ENCODE measurements at regions not wholly inside any gene's neighbourhood (a gene's known extent, or its start where the extent isn't known, plus 50 kb on each side); places are given as distances from the start of the nearest gene placed in this dataset.

- Histone ChIP-seq H2AFZ (ENCODE audit: low read length, unreplicated experiment) (no peak overlapping the region), H3K36me3 (ENCODE audit: insufficient read depth, low read length) (no peaks in the 10 kb centered on the region), H3K4me1 (ENCODE audit: control insufficient read depth, insufficient read depth, low read length, unreplicated experiment) (no peaks in the 10 kb centered on the region), H3K27ac (ENCODE audit: low read depth, low read length) (no peak overlapping the region), H3K27me3 (ENCODE audit: insufficient read depth, low read length) (no peaks in the 10 kb centered on the region), H3K79me2 (ENCODE audit: control insufficient read depth, insufficient read depth, low read length, unreplicated experiment) (no peaks in the 10 kb centered on the region), H3K4me3 (ENCODE audit: low read depth, low read length) (no peak overlapping the region)
These were observed 437.7 kb downstream of the OMA1 start for GRCh38 chr1:58108783-58109182.

GRCh38 chr1:58107943-58108342 lies 438.6 kb downstream of the OMA1 start:
- no peaks in the 10 kb centered on the region for H3K27me3 ChIP-seq (ENCODE audit: insufficient read depth, low read length)
- H3K79me2 ChIP-seq (ENCODE audit: control insufficient read depth, insufficient read depth, low read length, unreplicated experiment) = no peaks in the 10 kb centered on the region
- H3K27ac ChIP-seq (ENCODE audit: low read depth, low read length) = no peak overlapping the region
- H2AFZ ChIP-seq (ENCODE audit: low read length, unreplicated experiment) = no peak overlapping the region
- no peaks in the 10 kb centered on the region for H3K4me1 ChIP-seq (ENCODE audit: control insufficient read depth, insufficient read depth, low read length, unreplicated experiment)
- no peaks in the 10 kb centered on the region for H3K36me3 ChIP-seq (ENCODE audit: insufficient read depth, low read length)
- no peak overlapping the region for H3K4me3 ChIP-seq (ENCODE audit: low read depth, low read length)

- no peaks in the 10 kb centered on the region for H3K4me1 ChIP-seq (ENCODE audit: control insufficient read depth, insufficient read depth, low read length, unreplicated experiment)
These were observed 441.6 kb downstream of the OMA1 start for GRCh38 chr1:58104960-58105359.

GRCh38 chr1:58096714-58097113 lies 449.8 kb downstream of the OMA1 start:
- no peak overlapping the region for H2AFZ ChIP-seq (ENCODE audit: low read length, unreplicated experiment)

More at GRCh38 chr1:58104960-58105359, 441.6 kb downstream of the OMA1 start:
- Histone ChIP-seq H2AFZ (ENCODE audit: low read length, unreplicated experiment) (no peak overlapping the region), H3K79me2 (ENCODE audit: control insufficient read depth, insufficient read depth, low read length, unreplicated experiment) (no peaks in the 10 kb centered on the region), H3K36me3 (ENCODE audit: insufficient read depth, low read length) (no peaks in the 10 kb centered on the region), H3K27ac (ENCODE audit: low read depth, low read length) (no peak overlapping the region), H3K4me3 (ENCODE audit: low read depth, low read length) (no peak overlapping the region), H3K27me3 (ENCODE audit: insufficient read depth, low read length) (no peaks in the 10 kb centered on the region)

GRCh38 chr1:58095183-58095582 lies 451.3 kb downstream of the OMA1 start:
- Histone ChIP-seq H2AFZ (ENCODE audit: low read length, unreplicated experiment) (no peak overlapping the region), H3K27me3 (ENCODE audit: insufficient read depth, low read length) (no peaks in the 10 kb centered on the region), H3K4me3 (ENCODE audit: low read depth, low read length) (no peak overlapping the region), H3K36me3 (ENCODE audit: insufficient read depth, low read length) (no peaks in the 10 kb centered on the region), H3K79me2 (ENCODE audit: control insufficient read depth, insufficient read depth, low read length, unreplicated experiment) (no peaks in the 10 kb centered on the region), H3K4me1 (ENCODE audit: control insufficient read depth, insufficient read depth, low read length, unreplicated experiment) (no peaks in the 10 kb centered on the region), H3K27ac (ENCODE audit: low read depth, low read length) (no peak overlapping the region)

More at GRCh38 chr1:58096714-58097113, 449.8 kb downstream of the OMA1 start:
- H3K79me2 ChIP-seq (ENCODE audit: control insufficient read depth, insufficient read depth, low read length, unreplicated experiment) = no peaks in the 10 kb centered on the region
- H3K36me3 ChIP-seq (ENCODE audit: insufficient read depth, low read length) = no peaks in the 10 kb centered on the region
- H3K4me3 ChIP-seq (ENCODE audit: low read depth, low read length) = no peak overlapping the region
- H3K27me3 ChIP-seq (ENCODE audit: insufficient read depth, low read length) = no peaks in the 10 kb centered on the region
- no peak overlapping the region for H3K27ac ChIP-seq (ENCODE audit: low read depth, low read length)
- no peaks in the 10 kb centered on the region for H3K4me1 ChIP-seq (ENCODE audit: control insufficient read depth, insufficient read depth, low read length, unreplicated experiment)

- Histone ChIP-seq H2AFZ (ENCODE audit: low read length, unreplicated experiment) (no peak overlapping the region), H3K4me3 (ENCODE audit: low read depth, low read length) (no peak overlapping the region), H3K27ac (ENCODE audit: low read depth, low read length) (no peak overlapping the region), H3K27me3 (ENCODE audit: insufficient read depth, low read length) (no peaks in the 10 kb centered on the region), H3K4me1 (ENCODE audit: control insufficient read depth, insufficient read depth, low read length, unreplicated experiment) (no peaks in the 10 kb centered on the region), H3K36me3 (ENCODE audit: insufficient read depth, low read length) (no peaks in the 10 kb centered on the region), H3K79me2 (ENCODE audit: control insufficient read depth, insufficient read depth, low read length, unreplicated experiment) (no peaks in the 10 kb centered on the region)
These were observed 452.3 kb downstream of the OMA1 start for GRCh38 chr1:58094221-58094620.

GRCh38 chr1:58090640-58091039 lies 455.9 kb downstream of the OMA1 start:
- Histone ChIP-seq H3K4me1 (ENCODE audit: control insufficient read depth, insufficient read depth, low read length, unreplicated experiment) (no peaks in the 10 kb centered on the region), H3K27ac (ENCODE audit: low read depth, low read length) (no peak overlapping the region), H3K36me3 (ENCODE audit: insufficient read depth, low read length) (no peaks in the 10 kb centered on the region), H3K27me3 (ENCODE audit: insufficient read depth, low read length) (no peaks in the 10 kb centered on the region), H2AFZ (ENCODE audit: low read length, unreplicated experiment) (no peak overlapping the region), H3K79me2 (ENCODE audit: control insufficient read depth, insufficient read depth, low read length, unreplicated experiment) (no peaks in the 10 kb centered on the region), H3K4me3 (ENCODE audit: low read depth, low read length) (no peak overlapping the region)

- Histone ChIP-seq H3K79me2 (ENCODE audit: control insufficient read depth, insufficient read depth, low read length, unreplicated experiment) (no peaks in the 10 kb centered on the region), H3K4me1 (ENCODE audit: control insufficient read depth, insufficient read depth, low read length, unreplicated experiment) (no peaks in the 10 kb centered on the region), H3K27me3 (ENCODE audit: insufficient read depth, low read length) (no peaks in the 10 kb centered on the region), H2AFZ (ENCODE audit: low read length, unreplicated experiment) (no peak overlapping the region), H3K4me3 (ENCODE audit: low read depth, low read length) (no peak overlapping the region), H3K36me3 (ENCODE audit: insufficient read depth, low read length) (no peaks in the 10 kb centered on the region), H3K27ac (ENCODE audit: low read depth, low read length) (no peak overlapping the region)
These were observed 456.5 kb downstream of the OMA1 start for GRCh38 chr1:58089898-58090534.

- Histone ChIP-seq H3K79me2 (ENCODE audit: control insufficient read depth, insufficient read depth, low read length, unreplicated experiment) (no peaks in the 10 kb centered on the region), H3K27me3 (ENCODE audit: insufficient read depth, low read length) (no peaks in the 10 kb centered on the region), H2AFZ (ENCODE audit: low read length, unreplicated experiment) (no peak overlapping the region), H3K4me1 (ENCODE audit: control insufficient read depth, insufficient read depth, low read length, unreplicated experiment) (no peaks in the 10 kb centered on the region), H3K36me3 (ENCODE audit: insufficient read depth, low read length) (no peaks in the 10 kb centered on the region), H3K27ac (ENCODE audit: low read depth, low read length) (no peak overlapping the region), H3K4me3 (ENCODE audit: low read depth, low read length) (no peak overlapping the region)
These were observed 462.3 kb downstream of the OMA1 start for GRCh38 chr1:58084266-58084665.

GRCh38 chr1:58082596-58082995 lies 463.9 kb downstream of the OMA1 start:
- Histone ChIP-seq H3K79me2 (ENCODE audit: control insufficient read depth, insufficient read depth, low read length, unreplicated experiment) (no peaks in the 10 kb centered on the region), H2AFZ (ENCODE audit: low read length, unreplicated experiment) (no peak overlapping the region), H3K27me3 (ENCODE audit: insufficient read depth, low read length) (no peaks in the 10 kb centered on the region), H3K27ac (ENCODE audit: low read depth, low read length) (no peak overlapping the region), H3K4me3 (ENCODE audit: low read depth, low read length) (no peak overlapping the region), H3K36me3 (ENCODE audit: insufficient read depth, low read length) (no peaks in the 10 kb centered on the region), H3K4me1 (ENCODE audit: control insufficient read depth, insufficient read depth, low read length, unreplicated experiment) (no peaks in the 10 kb centered on the region)

- Histone ChIP-seq H2AFZ (ENCODE audit: low read length, unreplicated experiment) (no peak overlapping the region), H3K27me3 (ENCODE audit: insufficient read depth, low read length) (no peaks in the 10 kb centered on the region), H3K4me3 (ENCODE audit: low read depth, low read length) (no peak overlapping the region), H3K27ac (ENCODE audit: low read depth, low read length) (no peak overlapping the region), H3K36me3 (ENCODE audit: insufficient read depth, low read length) (no peaks in the 10 kb centered on the region), H3K79me2 (ENCODE audit: control insufficient read depth, insufficient read depth, low read length, unreplicated experiment) (no peaks in the 10 kb centered on the region), H3K4me1 (ENCODE audit: control insufficient read depth, insufficient read depth, low read length, unreplicated experiment) (no peaks in the 10 kb centered on the region)
These were observed 470.3 kb downstream of the OMA1 start for GRCh38 chr1:58076258-58076657.

Data from ACC112 (cell line).